H1 (cell line): ENCODE measurements at regions not wholly inside any gene's neighbourhood (a gene's known extent, or its start where the extent isn't known, plus 50 kb on each side); places are given as distances from the start of the nearest gene placed in this dataset.

Experiments used
- CTCF ChIA-PET: fragments of 300-600 bp; sonication (Branson Sonifier 250); formaldehyde crosslinking; loops from one replicate; lab custom pipeline; 2021; ENCODE audit not compliant: partially characterized antibody; lab: Charles Lee
- POLR2A ChIA-PET: fragments of 300-600 bp; sonication (Branson Sonifier 250); formaldehyde crosslinking; loops from one replicate; lab custom pipeline; 2021; ENCODE audit warnings: inconsistent platforms; ENCODE audit not compliant: partially characterized antibody; lab: Charles Lee
- DNase-seq, 2 experiments: peaks; one replicate each; pipeline versions ENCODE4 v3.0.0 to v3.0.0-alpha.2; 2010 to 2022; ENCODE audit warnings: low spot score in 2 of 2, low read depth in 1 of 2, mixed read lengths in 1 of 2
- FAIRE-seq: peaks from 2 replicates; lab custom pipeline; 2011; peaks lifted over from hg19 to GRCh38; lab: Jason Lieb, UNC
- H2AFZ ChIP-seq: 2 replicates; pipeline ENCODE4 v1.8.1; 2012; ENCODE audit warnings: low read length, inconsistent platforms
- H2AK5ac ChIP-seq: 2 replicates; pipeline ENCODE4 v1.6.1; 2013; ENCODE audit warnings: low read depth, low read length
- H2BK120ac ChIP-seq: replicated peaks from 2 replicates; pipeline ENCODE3; 2013; ENCODE audit warnings: low read depth, low read length, inconsistent platforms
- H2BK12ac ChIP-seq: 2 replicates; pipeline ENCODE4 v1.6.1; 2013; ENCODE audit warnings: low read depth, low read length
- H2BK15ac ChIP-seq: 2 replicates; pipeline ENCODE4 v1.6.1; 2013; ENCODE audit warnings: low read length
- H2BK20ac ChIP-seq: 2 replicates; pipeline ENCODE4 v1.6.1; 2013; ENCODE audit warnings: low read length
- H2BK5ac ChIP-seq: 2 replicates; pipeline ENCODE4 v1.6.1; 2013; ENCODE audit warnings: low read depth, low read length
- H3K14ac ChIP-seq: 2 replicates; pipeline ENCODE4 v1.6.1; 2013; ENCODE audit warnings: inconsistent platforms; ENCODE audit not compliant: insufficient read length
- H3K18ac ChIP-seq: 2 replicates; pipeline ENCODE4 v1.6.1; 2013; ENCODE audit warnings: low read length; ENCODE audit errors: extremely low read depth
- H3K23ac ChIP-seq: 2 replicates; pipeline ENCODE4 v1.6.1; 2013; ENCODE audit warnings: inconsistent platforms; ENCODE audit not compliant: insufficient read length
- H3K23me2 ChIP-seq: 2 replicates; pipeline ENCODE4 v1.6.1; 2013; ENCODE audit warnings: low read depth, low read length
- H3K27ac ChIP-seq: 2 replicates; pipeline ENCODE4 v1.6.1; 2011; ENCODE audit warnings: low read depth, low read length, inconsistent platforms
- H3K27me3 ChIP-seq, 4 experiments: replicated peaks in 1 of 4; 1 replicate in 1 of 4; 2 replicates in 3 of 4; pipeline versions ENCODE4 v1.6.1 to v1.8.1; 2011 to 2013; ENCODE audit warnings: low read length in 3 of 4, mild to moderate bottlenecking in 3 of 4, inconsistent platforms in 2 of 4, mixed read lengths in 2 of 4, moderate library complexity in 1 of 4; ENCODE audit not compliant: control insufficient read depth in 3 of 4, insufficient read depth in 3 of 4; ENCODE audit errors: extremely low read depth in 1 of 4
- H3K36me3 ChIP-seq, 4 experiments: 2 replicates each; pipeline versions ENCODE4 v1.6.1 to v1.8.1; 2011 to 2013; ENCODE audit warnings: mild to moderate bottlenecking in 4 of 4, low read length in 3 of 4, moderate library complexity in 2 of 4, control low read depth in 1 of 4, inconsistent platforms in 1 of 4; ENCODE audit not compliant: insufficient read depth in 4 of 4, control insufficient read depth in 2 of 4
- H3K4ac ChIP-seq: replicated peaks from 2 replicates; pipeline ENCODE3; 2013; ENCODE audit warnings: low read length, low read depth, mixed read lengths, inconsistent platforms; ENCODE audit not compliant: insufficient read length
- H3K4me1 ChIP-seq, 4 experiments: replicated peaks in 1 of 4; 1 replicate in 1 of 4; 2 replicates in 3 of 4; pipeline versions ENCODE4 v1.6.1 to v1.8.1; 2011 to 2013; ENCODE audit warnings: low read length in 3 of 4, inconsistent platforms in 2 of 4, mixed read lengths in 1 of 4; ENCODE audit not compliant: insufficient read depth in 4 of 4, control insufficient read depth in 3 of 4
- H3K4me2 ChIP-seq, 2 experiments: 2 replicates each; pipeline versions ENCODE4 v1.6.1 to v1.8.1; 2011 to 2013; ENCODE audit warnings: low read depth in 2 of 2, low read length in 2 of 2, control low read depth in 1 of 2, inconsistent platforms in 1 of 2, mild to moderate bottlenecking in 1 of 2; ENCODE audit not compliant: insufficient read depth in 1 of 2
- H3K4me3 ChIP-seq, 4 experiments: fragments of 200-600, 300-600 bp in 1 of 4; sonication (generic), shearing (Covaris generic), sonication (Bioruptor Twin) in 1 of 4; 2 replicates each; pipeline versions ENCODE4 v1.5.1 to v1.8.1; 2011 to 2016; ENCODE audit warnings: low read length in 4 of 4, low read depth in 3 of 4, control low read depth in 2 of 4, inconsistent platforms in 2 of 4, mild to moderate bottlenecking in 2 of 4, mixed read lengths in 1 of 4, moderate library complexity in 1 of 4; ENCODE audit not compliant: insufficient read depth in 2 of 4; ENCODE audit errors: extremely low read depth in 1 of 4
- H3K56ac ChIP-seq: replicated peaks from 2 replicates; pipeline ENCODE3; 2013; ENCODE audit warnings: low read depth, mild to moderate bottlenecking, mixed read lengths, low read length, inconsistent platforms; ENCODE audit not compliant: insufficient read length
- H3K79me1 ChIP-seq: 2 replicates; pipeline ENCODE4 v1.6.1; 2013; ENCODE audit warnings: low read depth, low read length, control low read depth
- H3K79me2 ChIP-seq, 2 experiments: 2 replicates each; pipeline versions ENCODE4 v1.6.1 to v1.8.1; 2012 to 2013; ENCODE audit warnings: low read length in 2 of 2, mild to moderate bottlenecking in 2 of 2, inconsistent platforms in 1 of 2; ENCODE audit not compliant: insufficient read depth in 2 of 2, control insufficient read depth in 1 of 2
- H3K9ac ChIP-seq, 4 experiments: replicated peaks in 1 of 4; 1 replicate in 1 of 4; 2 replicates in 3 of 4; pipeline versions ENCODE4 v1.6.1 to v1.8.1; 2011 to 2013; ENCODE audit warnings: low read depth in 3 of 4, low read length in 3 of 4, control low read depth in 2 of 4, mild to moderate bottlenecking in 2 of 4, moderate library complexity in 2 of 4, inconsistent platforms in 1 of 4; ENCODE audit errors: extremely low read depth in 1 of 4
- H3K9me3 ChIP-seq, 2 experiments: 2 replicates each; pipeline versions ENCODE4 v1.6.1 to v1.8.1; 2012 to 2013; ENCODE audit warnings: mild to moderate bottlenecking in 2 of 2, moderate library complexity in 2 of 2, control low read depth in 1 of 2, inconsistent platforms in 1 of 2, low read depth in 1 of 2, low read length in 1 of 2, mixed read lengths in 1 of 2; ENCODE audit not compliant: insufficient read depth in 2 of 2
- H4K20me1 ChIP-seq, 2 experiments: replicated peaks in 1 of 2; 2 replicates each; pipeline versions ENCODE3 to v1.8.1; 2011 to 2013; ENCODE audit warnings: inconsistent platforms in 2 of 2, low read length in 2 of 2, mild to moderate bottlenecking in 1 of 2; ENCODE audit not compliant: insufficient read depth in 2 of 2, control insufficient read depth in 1 of 2
- H4K5ac ChIP-seq: 2 replicates; pipeline ENCODE4 v1.6.1; 2013; ENCODE audit warnings: low read length, low read depth, mixed read lengths, inconsistent platforms; ENCODE audit not compliant: insufficient read length
- H4K8ac ChIP-seq: 2 replicates; pipeline ENCODE4 v1.8.0; 2013; ENCODE audit warnings: mild to moderate bottlenecking, moderate library complexity, low read length, inconsistent platforms; ENCODE audit not compliant: insufficient read depth; ENCODE audit errors: extremely low read depth
- H4K91ac ChIP-seq: replicated peaks from 2 replicates; pipeline ENCODE3; 2013; ENCODE audit warnings: low read length, mixed read lengths, inconsistent platforms; ENCODE audit not compliant: insufficient read length
- ATF2 ChIP-seq: IDR thresholded peaks from 2 replicates; pipeline ENCODE4 v1.6.1; 2012; ENCODE audit warnings: low read length, inconsistent platforms
- E2F6 ChIP-seq: IDR thresholded peaks from 2 replicates; pipeline ENCODE4 v1.6.1; 2012; ENCODE audit warnings: inconsistent platforms
- EP300 ChIP-seq, 2 experiments: IDR thresholded peaks; 1 replicate in 1 of 2; 2 replicates in 1 of 2; pipeline ENCODE4 v1.6.1; 2011 to 2012; ENCODE audit warnings: low read depth in 2 of 2, low read length in 2 of 2, mild to moderate bottlenecking in 2 of 2, borderline replicate concordance in 1 of 2, inconsistent platforms in 1 of 2, moderate library complexity in 1 of 2
- JUND ChIP-seq: IDR thresholded peaks from 2 replicates; pipeline ENCODE4 v1.6.1; 2011; ENCODE audit warnings: mild to moderate bottlenecking, improper control_type of control experiment, low read length
- RFX5 ChIP-seq: IDR thresholded peaks from 2 replicates; pipeline ENCODE4 v1.6.1; 2011; ENCODE audit warnings: low read depth, low read length, improper control_type of control experiment, borderline replicate concordance
- SIN3A ChIP-seq, 2 experiments: IDR thresholded peaks in 1 of 2; conservative IDR thresholded peaks in 1 of 2; 2 replicates each; pipeline ENCODE4 v1.6.1; 2011 to 2012; ENCODE audit warnings: low read length in 2 of 2, improper control_type of control experiment in 1 of 2, low read depth in 1 of 2, mild to moderate bottlenecking in 1 of 2
- SUZ12 ChIP-seq: fragments of 200-600 bp; sonication (generic); IDR thresholded peaks from 2 replicates; pipeline ENCODE4 v1.6.1; 2012; ENCODE audit warnings: mild to moderate bottlenecking, inconsistent platforms, low read length, moderate library complexity, mixed read lengths
- TAF1 ChIP-seq: IDR thresholded peaks from 2 replicates; pipeline ENCODE4 v1.6.1; 2011; ENCODE audit warnings: mild to moderate bottlenecking, low read depth, low read length
- TBP ChIP-seq: IDR thresholded peaks from 2 replicates; pipeline ENCODE4 v1.6.1; 2011; ENCODE audit warnings: low read depth, low read length, improper control_type of control experiment
- USF2 ChIP-seq: IDR thresholded peaks from 2 replicates; pipeline ENCODE4 v1.6.1; 2011; ENCODE audit warnings: low read length, improper control_type of control experiment
- WGBS, 2 experiments: shearing (Covaris generic) in 1 of 2; methylation state at CpG; one replicate each; pipeline versions ENCODE4 v1.1.6 to v1.1.7; 2013 to 2015; ENCODE audit warnings: low lambda C conversion rate in 2 of 2, mixed read lengths in 2 of 2, inconsistent platforms in 1 of 2, low coverage in 1 of 2, missing lambda C conversion rate in 1 of 2; ENCODE audit not compliant: insufficient replicate concordance in 2 of 2, insufficient coverage in 1 of 2, insufficient read length in 1 of 2; ENCODE audit errors: extremely low coverage in 1 of 2, missing lambda C conversion rate in 1 of 2; 5-methylcytosine and 5-hydroxymethylcytosine counted together

- H3K36me3 ChIP-seq = no peaks in the 10 kb centered on the region
- 92% methylated on average over 4 of the region's 4 CpGs; no CpG with 5 or more reads in 1 of the 2 experiments for WGBS, 2 experiments
- CTCF ChIA-PET = no interaction called here
- TF ChIP-seq TBP (no peak), USF2 (no peak), SIN3A (conservative IDR thresholded peaks at IDR 0.05 in 1 of 2, IDR thresholded peaks at IDR 0.05 in 1 of 2; ENCODE audit: low read depth in 1 of 2, low read length in 2 of 2) (no peak), RFX5 (no peak), TAF1 (no peak), ATF2 (no peak), EP300 (IDR thresholded peaks at IDR 0.05; ENCODE audit: borderline replicate concordance in 1 of 2, low read depth in 2 of 2, low read length in 2 of 2) (no peak), SUZ12 (no peak), E2F6 (no peak), JUND (no peak)
These were observed 219.4 kb downstream of the FOXL1 start for GRCh38 chr16:86797700-86798099.

More at GRCh38 chr16:86797700-86798099, 219.4 kb downstream of the FOXL1 start:
- no peak overlapping the region for H3K23ac ChIP-seq
- H3K4me2 ChIP-seq = no peak overlapping the region
- no peak overlapping the region for H2BK20ac ChIP-seq
- H3K4me3 ChIP-seq = no peak overlapping the region
- H3K23me2 ChIP-seq = peaks cover 7% of the 10 kb centered on the region; the same call in 1 of the 2 replicates
- H3K14ac ChIP-seq = no peak overlapping the region
- no peaks in the 10 kb centered on the region for H3K79me2 ChIP-seq
- H4K5ac ChIP-seq = no peak overlapping the region
- no peak overlapping the region for H2BK15ac ChIP-seq
- no peak overlapping the region for H2AK5ac ChIP-seq
- H3K18ac ChIP-seq = no peak overlapping the region
- H4K91ac ChIP-seq = no peak overlapping the region
- H3K56ac ChIP-seq = no peak overlapping the region
- peaks cover 0 to 6% of the 10 kb centered on the region in 2 experiments for H4K20me1 ChIP-seq
- no peak overlapping the region for H2BK12ac ChIP-seq
- POLR2A ChIA-PET = no interaction called here
- no peak overlapping the region for H3K4ac ChIP-seq
- peaks cover 0 to 6% (median 2%) of the 10 kb centered on the region in 4 experiments; a peak in 5 of 7 replicates for H3K27me3 ChIP-seq
- FAIRE-seq (no peak), DNase-seq (no peak)
- no peak overlapping the region for H3K9ac ChIP-seq
- H2BK120ac ChIP-seq = no peak overlapping the region
- no peak overlapping the region for H4K8ac ChIP-seq
- H3K27ac ChIP-seq = no peak overlapping the region
- no peak overlapping the region for H2BK5ac ChIP-seq
- H3K79me1 ChIP-seq = no peaks in the 10 kb centered on the region
- peaks cover 0 to 8% (median 1%) of the 10 kb centered on the region in 4 experiments; a peak in 2 of 7 replicates for H3K4me1 ChIP-seq
- H2AFZ ChIP-seq = no peak overlapping the region
- no peaks in the 10 kb centered on the region for H3K9me3 ChIP-seq
